ENCODE measurements at regions not wholly inside any gene's neighbourhood (a gene's known extent, or its start where the extent isn't known, plus 50 kb on each side); places are given as distances from the start of the nearest gene placed in this dataset.

- DNase-seq, result no peak
These were observed 564.0 kb upstream of the JARID2 start for GRCh38 chr6:14681699-14682487.

GRCh38 chr6:14682812-14683211, 563.1 kb upstream of the JARID2 start:
- no peak for DNase-seq

GRCh38 chr6:14689639-14690038, 556.2 kb upstream of the JARID2 start:
- DNase-seq, result no peak

GRCh38 chr6:14690120-14691056, 555.5 kb upstream of the JARID2 start:
- DNase-seq, result no peak

DNA sequence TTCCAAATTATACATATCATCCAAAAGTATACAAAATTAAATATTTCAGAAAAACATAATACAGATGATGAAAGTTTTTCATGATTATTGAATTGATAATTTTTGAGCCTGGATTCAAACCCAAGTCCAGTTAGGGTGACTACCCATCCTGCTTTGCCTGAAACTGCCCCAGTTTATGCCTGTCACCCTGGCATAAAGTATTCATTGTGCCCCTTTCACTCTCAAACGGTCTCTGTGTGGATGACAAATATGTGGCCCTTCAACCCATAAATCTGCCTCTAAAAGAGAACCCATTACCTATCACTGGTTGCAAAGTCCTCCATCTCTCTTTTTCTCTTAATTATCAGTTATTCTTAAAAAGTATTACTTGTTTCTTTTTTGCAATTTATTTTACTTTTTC, 553.7 kb upstream of the JARID2 start:
- DNase-seq, result no peak

DNA sequence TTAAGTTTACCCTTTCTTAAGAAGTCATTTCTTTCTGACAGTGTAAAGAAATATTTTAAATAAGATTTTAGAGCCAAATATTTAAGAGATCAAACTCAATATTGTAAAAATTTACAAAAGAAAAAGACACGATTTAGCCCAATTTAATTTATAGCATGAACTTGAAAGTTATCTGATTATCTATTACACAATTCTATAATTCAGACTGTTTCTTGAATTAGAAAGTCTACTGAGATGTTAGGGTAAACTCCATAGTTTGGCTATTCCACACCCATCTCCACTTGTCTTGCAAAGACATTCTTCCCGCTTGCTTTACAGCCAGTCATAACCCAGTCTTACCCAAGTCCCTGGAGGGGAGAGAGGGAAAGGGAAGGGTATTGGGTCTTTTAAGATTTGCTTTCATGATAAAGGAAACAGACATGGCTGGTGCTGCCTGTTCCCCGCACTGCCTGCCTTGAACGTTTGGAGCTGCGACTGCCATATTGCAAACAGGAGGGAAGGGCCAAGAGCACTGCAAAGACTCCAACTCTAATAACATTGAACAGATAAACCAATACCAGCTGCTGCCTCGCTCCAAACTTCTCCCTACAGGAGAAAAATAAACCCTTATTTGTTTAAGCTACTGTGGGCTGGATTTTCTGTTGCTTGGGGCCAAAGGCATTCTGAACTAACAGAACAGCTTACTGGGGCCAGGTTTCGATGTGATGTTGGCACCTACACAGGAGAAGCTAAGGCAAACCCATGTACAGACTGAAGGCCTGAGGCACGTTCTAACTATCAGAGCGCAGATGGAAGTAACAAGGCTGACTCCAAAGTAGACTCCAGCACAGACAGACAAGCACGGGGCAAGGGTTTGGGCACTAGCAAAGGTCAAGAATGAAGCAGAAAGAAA, 552.3 kb upstream of the JARID2 start:
- DNase-seq, result no peak

- DNase-seq, result no peak
These were observed 551.6 kb upstream of the JARID2 start for GRCh38 chr6:14694308-14694707.

GRCh38 chr6:14695579-14695978, 550.3 kb upstream of the JARID2 start:
- DNase-seq, result no peak

DNA sequence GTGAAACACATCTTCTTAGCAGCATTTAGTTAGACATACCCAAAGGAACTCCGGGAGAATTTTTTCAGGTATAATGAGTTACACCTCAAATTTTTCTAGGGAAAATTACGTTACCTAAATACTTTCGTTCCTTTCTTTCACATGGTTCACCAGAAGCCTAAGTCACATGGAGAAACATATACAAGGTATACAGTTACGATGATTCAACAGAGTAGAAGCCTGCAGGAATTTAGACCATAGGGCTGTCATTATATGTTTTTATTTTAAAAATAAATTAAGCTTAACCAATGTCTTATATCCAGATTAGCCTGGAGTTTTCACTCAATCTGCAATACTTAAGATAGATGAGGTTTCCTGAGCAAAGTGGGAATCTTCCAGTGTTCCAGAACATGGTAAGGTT, 549.5 kb upstream of the JARID2 start:
- no peak for DNase-seq

DNA sequence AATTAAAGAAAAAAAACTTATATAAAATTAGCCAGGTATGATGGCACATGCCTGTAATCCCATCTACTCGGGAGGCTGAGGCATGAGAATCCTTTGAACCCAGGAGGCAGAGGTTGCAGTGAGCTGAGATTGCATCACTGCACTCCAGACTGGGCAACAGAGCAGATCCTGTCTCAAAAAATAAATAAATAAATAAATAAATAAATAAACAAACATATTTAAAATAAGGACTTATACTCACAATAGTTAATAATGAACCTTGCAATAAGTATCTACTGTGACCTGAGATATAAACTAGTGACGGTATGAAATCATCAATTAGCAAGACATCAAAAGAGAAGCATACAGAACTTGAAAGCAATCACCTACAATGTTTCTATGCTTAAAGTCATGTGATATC, 548.4 kb upstream of the JARID2 start:
- no peak for DNase-seq

- DNase-seq, result no peak
These were observed 545.9 kb upstream of the JARID2 start for GRCh38 chr6:14699803-14700601.

GRCh38 chr6:14701946-14702345, 543.9 kb upstream of the JARID2 start:
- no peak for DNase-seq

DNA sequence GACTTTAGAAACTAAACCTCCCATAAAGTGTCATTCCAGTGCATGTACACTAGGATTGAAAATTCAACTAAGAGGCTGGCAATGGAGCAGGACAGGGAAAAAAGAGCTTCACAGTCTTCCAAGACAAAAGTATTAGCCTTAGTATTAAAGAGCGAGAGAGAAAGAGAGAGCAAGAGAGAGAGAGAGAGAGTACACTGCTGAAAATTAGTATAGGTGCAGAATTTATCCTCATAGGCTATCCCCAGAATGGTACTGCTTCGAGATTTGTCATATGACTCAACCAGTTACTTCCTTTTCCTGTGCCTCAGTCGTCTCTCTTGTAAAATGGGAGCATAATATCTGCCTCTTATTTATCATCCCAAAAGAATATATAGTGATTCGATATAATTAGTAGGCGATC, 543.2 kb upstream of the JARID2 start:
- DNase-seq, result no peak

DNA sequence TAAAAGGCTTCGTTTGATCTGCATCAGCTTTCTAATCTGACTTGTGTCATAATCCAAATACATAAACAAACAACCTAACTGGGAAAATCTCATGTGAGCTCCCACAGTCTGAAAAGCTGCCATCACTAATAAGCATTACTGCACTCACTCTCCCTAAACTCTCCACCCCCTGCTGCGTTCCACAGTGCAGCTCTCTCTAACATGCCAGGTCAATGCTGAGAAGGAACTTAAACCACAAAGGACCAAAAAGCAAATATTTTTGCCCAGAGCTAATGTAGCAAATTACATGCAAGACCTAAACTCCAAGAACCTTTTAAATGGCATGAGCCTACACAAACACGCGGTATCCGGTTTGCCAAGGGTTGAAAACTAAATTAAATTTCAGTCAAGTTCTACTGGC, 542.3 kb upstream of the JARID2 start:
- DNase-seq, result peak; percentile 58

GRCh38 chr6:14704383-14705271, 541.2 kb upstream of the JARID2 start:
- DNase-seq, result no peak

DNA sequence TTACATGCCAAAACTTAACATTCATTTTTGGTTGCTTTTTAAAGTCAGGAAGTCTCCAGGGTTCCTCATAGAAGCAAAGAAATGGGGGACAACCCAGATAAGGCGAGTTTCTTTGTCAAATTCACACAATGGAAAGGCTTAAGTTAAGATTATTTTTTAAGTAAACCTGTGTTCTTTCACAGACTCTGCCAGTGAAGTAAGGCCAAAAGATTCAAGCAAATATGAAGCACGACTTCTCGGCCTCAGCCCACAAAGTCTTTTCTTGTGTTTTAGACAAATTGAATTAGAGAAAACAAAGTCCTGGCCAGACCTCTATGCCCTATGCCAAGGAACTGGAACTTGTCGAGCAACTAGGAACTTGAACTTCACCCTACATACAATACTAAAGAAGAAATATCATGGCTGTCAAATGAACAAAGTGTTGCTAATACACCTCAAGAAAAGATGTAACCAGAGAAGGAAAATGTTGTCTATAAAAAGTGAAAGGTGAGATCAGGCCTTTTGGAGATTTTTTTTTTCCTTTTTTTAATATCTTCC, 540.0 kb upstream of the JARID2 start:
- no peak for DNase-seq

GRCh38 chr6:14706378-14706929, 539.4 kb upstream of the JARID2 start:
- no peak for DNase-seq

GRCh38 chr6:14707276-14707675, 538.6 kb upstream of the JARID2 start:
- no peak for DNase-seq

DNA sequence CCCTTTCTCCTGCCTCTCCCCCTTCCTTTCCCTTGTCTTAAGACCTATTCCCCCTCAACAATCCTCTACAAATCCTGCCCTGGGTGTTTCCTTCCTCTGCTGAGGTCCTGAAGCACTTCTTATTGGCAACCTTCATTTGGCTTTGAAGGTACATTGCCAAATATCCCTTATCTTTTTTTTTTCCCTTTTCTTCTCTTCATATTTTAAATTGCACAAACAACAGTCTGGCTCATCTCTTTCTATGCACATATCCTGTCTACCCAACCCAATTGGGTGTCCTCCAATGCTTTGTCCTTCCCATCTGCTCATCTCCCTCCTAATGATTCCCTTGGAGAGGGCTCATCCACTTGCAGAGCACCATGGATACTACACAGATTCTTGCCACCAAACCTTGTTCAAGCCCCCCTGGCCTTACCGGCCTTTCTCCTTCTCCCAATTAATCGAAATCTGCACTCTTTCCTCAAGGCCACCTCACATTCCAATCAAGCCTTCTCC, 537.9 kb upstream of the JARID2 start:
- DNase-seq, result no peak

DNA sequence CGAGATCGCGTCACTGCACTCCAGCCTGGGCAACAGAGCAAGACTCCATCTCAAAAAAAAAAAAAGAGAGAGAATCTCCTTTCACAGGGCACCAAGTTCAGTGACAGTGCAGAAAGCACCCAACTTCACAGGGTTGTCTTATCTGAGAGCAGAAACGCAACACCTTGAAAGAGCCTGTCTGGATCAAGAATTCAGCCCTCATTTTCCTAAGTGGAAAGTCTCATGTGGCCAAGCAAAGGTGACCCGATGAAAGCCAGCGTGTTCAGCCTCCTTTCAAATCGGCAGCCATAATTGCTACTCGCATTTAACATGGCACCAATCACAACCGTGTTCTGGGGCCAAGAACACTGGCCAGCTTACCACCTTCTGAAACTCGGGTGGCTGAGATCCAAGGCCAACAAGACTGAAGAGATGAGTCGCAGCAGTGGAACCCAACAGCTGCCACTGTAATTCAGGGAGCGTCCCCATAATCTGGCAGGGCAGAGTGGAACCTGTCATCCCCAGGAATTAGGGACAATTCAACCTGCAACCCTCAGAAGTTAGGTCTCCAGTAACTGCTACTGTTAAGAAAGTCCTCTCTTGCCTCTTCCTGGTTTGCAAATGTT, 536.7 kb upstream of the JARID2 start:
- no peak for DNase-seq
